Left ventricle myocardium inferior (tissue), 1 donor: ENCODE measurements at regions not wholly inside any gene's neighbourhood (a gene's known extent, or its start where the extent isn't known, plus 50 kb on each side); places are given as distances from the start of the nearest gene placed in this dataset.

Experiments
- DNase-seq: peaks from one replicate; pipeline ENCODE4 v3.0.0-alpha.2; 2020
- H3K27ac ChIP-seq: fragments of 200-600 bp; replicated peaks from 2 replicates; pipeline ENCODE4 v1.8.0; 2021
- H3K27me3 ChIP-seq: fragments of 200-600 bp; 2 replicates; pipeline ENCODE4 v1.8.0; 2021; ENCODE audit warnings: low read depth
- H3K36me3 ChIP-seq: fragments of 200-600 bp; 2 replicates; pipeline ENCODE4 v1.8.0; 2021
- H3K4me1 ChIP-seq: fragments of 200-600 bp; 2 replicates; pipeline ENCODE4 v1.8.0; 2021
- H3K4me3 ChIP-seq: fragments of 200-600 bp; 2 replicates; pipeline ENCODE4 v1.8.0; 2021; ENCODE audit warnings: mild to moderate bottlenecking, moderate library complexity
- H3K9me3 ChIP-seq: fragments of 200-600 bp; replicated peaks from 2 replicates; pipeline ENCODE4 v1.8.0; 2021
- CTCF ChIP-seq: fragments of 200-600 bp; IDR thresholded peaks from 2 replicates; pipeline ENCODE4 v1.8.0; 2021; ENCODE audit warnings: antibody characterized with exemption, mild to moderate bottlenecking, borderline replicate concordance
- intact Hi-C: fragments of 100-400 bp; cut with micrococcal nuclease; formaldehyde crosslinking; loops from one replicate; pipeline ENCODE4 v1.11.0; 2022
- donor health status: DM: no; HTN: yes; CAD: no; lungs with severe emphysema.

- peaks cover 4% of the 10 kb centered on the region for H3K27me3 ChIP-seq
- intact Hi-C loops, result no loop called here
- no peak overlapping the region for H3K27ac ChIP-seq
- peaks cover 5% of the 10 kb centered on the region for H3K4me1 ChIP-seq
- H3K9me3 ChIP-seq, result no peaks in the 10 kb centered on the region
- H3K36me3 ChIP-seq, result no peaks in the 10 kb centered on the region
- no peak for TF ChIP-seq CTCF
- DNase-seq, result no peak
- no peak overlapping the region for H3K4me3 ChIP-seq
Observed at GRCh38 chr2:6784291-6784690, 81.4 kb downstream of the CMPK2 start.

- TF ChIP-seq CTCF, result no peak
- intact Hi-C loops, result no loop called here
- Histone ChIP-seq H3K4me1 (peaks cover 5% of the 10 kb centered on the region), H3K36me3 (no peaks in the 10 kb centered on the region), H3K27me3 (peaks cover 4% of the 10 kb centered on the region), H3K4me3 (no peak overlapping the region), H3K9me3 (no peaks in the 10 kb centered on the region), H3K27ac (no peak overlapping the region)
- DNase-seq, result no peak
Observed at GRCh38 chr2:6785493-6785892, 80.2 kb downstream of the CMPK2 start.

- Histone ChIP-seq H3K36me3 (no peaks in the 10 kb centered on the region), H3K9me3 (no peaks in the 10 kb centered on the region), H3K27ac (no peak overlapping the region), H3K27me3 (no peaks in the 10 kb centered on the region), H3K4me3 (no peak overlapping the region), H3K4me1 (no peaks in the 10 kb centered on the region)
- no peak for TF ChIP-seq CTCF
- no peak for DNase-seq
- intact Hi-C loops, result no loop called here
Observed at GRCh38 chr2:6787376-6787775, 78.3 kb downstream of the CMPK2 start.

- no peaks in the 10 kb centered on the region for H3K36me3 ChIP-seq
- intact Hi-C loops, result no loop called here
Observed at GRCh38 chr2:6788614-6789013, 77.1 kb downstream of the CMPK2 start.

GRCh38 chr2:6789559-6790138 lies 76.1 kb downstream of the CMPK2 start:
- H3K4me1 ChIP-seq, result no peaks in the 10 kb centered on the region
- intact Hi-C loops, result no loop called here
- H3K4me3 ChIP-seq, result no peak overlapping the region
- no peak overlapping the region for H3K27ac ChIP-seq
- no peaks in the 10 kb centered on the region for H3K9me3 ChIP-seq
- no peaks in the 10 kb centered on the region for H3K36me3 ChIP-seq
- no peak for DNase-seq
- H3K27me3 ChIP-seq, result no peaks in the 10 kb centered on the region
- no peak for TF ChIP-seq CTCF

More at GRCh38 chr2:6788614-6789013, 77.1 kb downstream of the CMPK2 start:
- Histone ChIP-seq H3K27ac (no peak overlapping the region), H3K4me3 (no peak overlapping the region), H3K27me3 (no peaks in the 10 kb centered on the region), H3K4me1 (no peaks in the 10 kb centered on the region), H3K9me3 (no peaks in the 10 kb centered on the region)
- DNase-seq, result no peak
- TF ChIP-seq CTCF, result no peak
